Mucosa of descending colon (tissue), 3 donors: ENCODE measurements at regions not wholly inside any gene's neighbourhood (a gene's known extent, or its start where the extent isn't known, plus 50 kb on each side); places are given as distances from the start of the nearest gene placed in this dataset.

Source experiments
- ATAC-seq: fragments of 200-7000 bp; cut with Tn5 transposase; one replicate; pipeline ENCODE4 v1.9.1; 2020; ENCODE audit warnings: mild to moderate bottlenecking, moderate library complexity
- DNase-seq, 3 donors: peaks; one replicate each; pipeline ENCODE4 v3.0.0-alpha.2; 2020
- H3K36me3 ChIP-seq: fragments of 200-600 bp; one replicate; pipeline ENCODE4 v1.8.0; 2021; ENCODE audit warnings: low read depth, mild to moderate bottlenecking
- H3K4me1 ChIP-seq: fragments of 200-600 bp; one replicate; pipeline ENCODE4 v1.8.0; 2021; ENCODE audit warnings: low read depth, mild to moderate bottlenecking
- H3K4me3 ChIP-seq: fragments of 200-600 bp; one replicate; pipeline ENCODE4 v1.8.0; 2021; ENCODE audit warnings: mild to moderate bottlenecking
- H3K9me3 ChIP-seq: fragments of 200-600 bp; one replicate; pipeline ENCODE4 v1.8.0; 2021; ENCODE audit warnings: mild to moderate bottlenecking
- intact Hi-C, 2 donors: fragments of 100-400 bp; cut with DNase I in 1 of 2; cut with micrococcal nuclease in 1 of 2; formaldehyde crosslinking; loops; one replicate each; pipeline versions ENCODE4 v1.11.0 to v1.11.1; 2022; cut with DNase I, micrococcal nuclease
- TF ChIP-seq, protein P1 (sequence below): fragments of 200-600 bp; IDR thresholded peaks from one replicate; pipeline ENCODE4 v1.8.0; 2022; ENCODE audit warnings: antibody characterized with exemption, mild to moderate bottlenecking
- donor health status: DM: no; HTN: no; CAD: no; lungs with moderate emphysema.
- donor health status: DM: no; HTN: no; CAD: no.
- donor health status: DM: no; HTN: yes; CAD: no.

DNA sequence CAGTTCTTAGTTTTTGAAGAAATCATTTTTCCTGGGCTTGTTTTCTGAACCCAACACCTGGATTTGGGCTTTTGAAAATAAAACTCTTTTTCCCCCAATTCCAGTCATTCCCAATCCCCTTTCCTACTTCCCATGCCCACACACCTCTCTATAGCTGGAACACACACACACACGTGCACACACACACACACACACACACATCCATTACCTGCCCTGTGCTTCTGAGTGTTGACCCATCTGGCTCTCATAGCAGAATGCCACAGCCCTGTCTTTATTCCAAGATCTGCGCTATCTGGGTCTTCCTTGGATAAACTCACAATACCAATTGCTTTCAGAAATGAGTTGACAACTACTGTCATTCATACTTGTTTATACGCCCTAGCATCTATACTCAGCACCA is 54.9 kb upstream of the C4orf54 start:
- TF ChIP-seq, protein P1, sequence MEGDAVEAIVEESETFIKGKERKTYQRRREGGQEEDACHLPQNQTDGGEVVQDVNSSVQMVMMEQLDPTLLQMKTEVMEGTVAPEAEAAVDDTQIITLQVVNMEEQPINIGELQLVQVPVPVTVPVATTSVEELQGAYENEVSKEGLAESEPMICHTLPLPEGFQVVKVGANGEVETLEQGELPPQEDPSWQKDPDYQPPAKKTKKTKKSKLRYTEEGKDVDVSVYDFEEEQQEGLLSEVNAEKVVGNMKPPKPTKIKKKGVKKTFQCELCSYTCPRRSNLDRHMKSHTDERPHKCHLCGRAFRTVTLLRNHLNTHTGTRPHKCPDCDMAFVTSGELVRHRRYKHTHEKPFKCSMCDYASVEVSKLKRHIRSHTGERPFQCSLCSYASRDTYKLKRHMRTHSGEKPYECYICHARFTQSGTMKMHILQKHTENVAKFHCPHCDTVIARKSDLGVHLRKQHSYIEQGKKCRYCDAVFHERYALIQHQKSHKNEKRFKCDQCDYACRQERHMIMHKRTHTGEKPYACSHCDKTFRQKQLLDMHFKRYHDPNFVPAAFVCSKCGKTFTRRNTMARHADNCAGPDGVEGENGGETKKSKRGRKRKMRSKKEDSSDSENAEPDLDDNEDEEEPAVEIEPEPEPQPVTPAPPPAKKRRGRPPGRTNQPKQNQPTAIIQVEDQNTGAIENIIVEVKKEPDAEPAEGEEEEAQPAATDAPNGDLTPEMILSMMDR = no peak
- Histone ChIP-seq H3K36me3 (no peaks in the 10 kb centered on the region), H3K9me3 (no peaks in the 10 kb centered on the region), H3K4me1 (no peaks in the 10 kb centered on the region), H3K4me3 (no peak overlapping the region)
- no peak for DNase-seq
- ATAC-seq = no peak
- intact Hi-C loops = no loop called here

DNA sequence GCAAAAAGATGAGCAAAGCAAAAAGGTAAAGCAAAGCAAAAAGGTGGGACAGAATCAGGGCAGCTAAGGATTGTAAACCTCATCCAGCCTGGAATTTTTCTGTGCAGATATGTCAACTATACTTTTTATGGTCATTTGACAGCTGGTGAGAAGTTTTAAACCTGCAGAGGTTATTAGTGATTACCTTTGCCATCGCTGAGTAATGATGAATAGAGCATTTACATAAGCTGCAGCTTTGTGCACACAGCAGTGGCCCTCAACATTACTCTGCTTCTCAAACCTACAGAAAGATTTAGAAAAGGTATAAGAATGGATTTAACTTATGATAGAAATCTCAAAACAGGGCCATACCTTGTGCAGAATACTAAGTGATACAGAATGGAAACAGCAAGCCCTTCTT is 54.5 kb upstream of the C4orf54 start:
- DNase-seq (no peak), ATAC-seq (no peak)
- intact Hi-C loops = no loop called here
- Histone ChIP-seq H3K9me3 (no peaks in the 10 kb centered on the region), H3K36me3 (no peaks in the 10 kb centered on the region), H3K4me1 (no peaks in the 10 kb centered on the region), H3K4me3 (no peak overlapping the region)
- TF ChIP-seq, protein P1 = no peak

DNA sequence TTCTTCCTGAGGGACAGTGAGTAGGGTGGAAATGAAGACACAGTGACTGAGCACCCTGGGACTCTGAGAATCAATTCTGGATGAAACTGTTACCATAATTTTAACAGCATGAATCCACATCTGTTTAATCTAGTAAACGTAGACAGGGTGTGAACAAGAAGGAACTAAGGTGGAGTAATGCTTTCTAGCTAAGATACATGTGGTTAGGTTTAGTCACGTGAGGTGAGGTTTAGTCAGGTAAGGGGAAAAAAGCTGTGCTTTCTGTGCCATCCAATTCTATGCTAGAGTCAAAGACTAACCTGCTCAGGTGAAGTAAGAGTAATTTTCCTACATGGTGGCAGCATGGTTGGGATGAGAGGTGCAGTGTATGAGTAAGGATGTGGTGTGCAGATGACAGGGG is 54.0 kb upstream of the C4orf54 start:
- DNase-seq (no peak), ATAC-seq (no peak)
- TF ChIP-seq, protein P1 = no peak

DNA sequence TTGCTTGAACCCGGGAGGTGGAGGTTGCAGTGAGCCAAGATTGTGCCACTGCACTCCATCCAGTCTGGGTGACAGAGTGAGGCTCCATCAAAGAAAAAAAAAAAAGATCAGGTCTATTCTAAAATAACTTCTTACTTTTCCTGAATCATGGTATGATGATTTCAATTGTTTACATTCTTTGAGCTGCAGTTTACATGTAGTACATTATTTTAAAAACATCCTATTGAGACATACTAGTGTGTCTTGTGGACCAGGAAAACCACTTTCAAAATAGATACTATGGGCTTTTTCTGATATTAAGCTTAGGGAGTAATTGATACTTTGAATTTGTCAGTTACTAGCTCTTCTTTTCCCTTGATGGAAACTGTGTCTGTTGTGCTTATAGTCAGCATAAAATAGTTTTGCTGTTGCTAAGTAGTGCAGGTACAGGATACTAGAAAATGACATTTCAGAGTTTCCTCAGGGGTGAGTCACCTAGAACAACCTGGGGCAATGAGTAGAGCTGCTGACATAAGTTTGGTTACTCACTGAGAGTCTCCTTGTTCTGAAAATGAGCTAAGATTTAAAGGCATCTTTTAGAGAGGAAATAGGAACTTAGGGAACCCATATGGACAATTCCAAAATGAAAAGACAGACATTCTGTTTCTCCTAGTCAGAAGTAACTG is 53.2 kb upstream of the C4orf54 start:
- H3K4me3 ChIP-seq = no peak overlapping the region
- DNase-seq = no peak
- H3K36me3 ChIP-seq = no peaks in the 10 kb centered on the region
- intact Hi-C loops = no loop called here
- no peak for ATAC-seq
- H3K4me1 ChIP-seq = no peaks in the 10 kb centered on the region
- no peaks in the 10 kb centered on the region for H3K9me3 ChIP-seq
- TF ChIP-seq, protein P1 = no peak

More for the DNA sequence above, 54.0 kb upstream of the C4orf54 start:
- intact Hi-C loops = no loop called here
- Histone ChIP-seq H3K36me3 (no peaks in the 10 kb centered on the region), H3K4me1 (no peaks in the 10 kb centered on the region), H3K9me3 (no peaks in the 10 kb centered on the region), H3K4me3 (no peak overlapping the region)

GRCh38 chr4:99710020-99710419 is 52.4 kb upstream of the C4orf54 start:
- Histone ChIP-seq H3K4me3 (no peak overlapping the region), H3K36me3 (no peaks in the 10 kb centered on the region), H3K9me3 (no peaks in the 10 kb centered on the region), H3K4me1 (no peaks in the 10 kb centered on the region)
- DNase-seq (no peak), ATAC-seq (no peak)
- intact Hi-C loops = no loop called here
- TF ChIP-seq, protein P1 = no peak

DNA sequence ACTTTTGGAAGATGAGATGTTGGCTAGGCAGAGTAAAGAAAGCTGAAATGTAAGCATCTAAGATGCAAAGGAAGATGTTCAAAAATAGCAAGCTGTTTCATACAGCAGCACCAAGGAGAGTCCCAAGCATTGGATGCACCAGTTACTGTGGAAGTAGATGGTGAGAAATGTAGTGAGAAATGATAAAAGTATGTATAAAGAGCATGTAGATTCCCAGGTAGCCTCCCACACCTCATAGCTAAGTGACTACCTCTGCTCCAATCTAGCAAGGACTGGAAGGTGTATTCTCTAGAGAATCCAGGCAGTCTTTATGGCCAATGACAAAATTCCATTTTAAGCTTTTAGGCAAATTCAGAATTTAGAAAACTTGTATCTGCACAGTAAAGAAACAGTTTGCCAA is 50.9 kb upstream of the C4orf54 start:
- H3K36me3 ChIP-seq = no peaks in the 10 kb centered on the region
- DNase-seq = no peak
- intact Hi-C loops = no loop called here
- TF ChIP-seq, protein P1 = no peak
- no peak for ATAC-seq
- no peaks in the 10 kb centered on the region for H3K9me3 ChIP-seq
- no peaks in the 10 kb centered on the region for H3K4me1 ChIP-seq
- no peak overlapping the region for H3K4me3 ChIP-seq
